ENCODE measurements at regions not wholly inside any gene's neighbourhood (a gene's known extent, or its start where the extent isn't known, plus 50 kb on each side); places are given as distances from the start of the nearest gene placed in this dataset.
"Not testable (repeated sequence)": the region's sequence is repeated elsewhere in the genome, so short reads cannot be mapped to it uniquely, and the experiment has no call there.

- no peak for DNase-seq (ENCODE audit: low read depth in 2 of 2)
These were observed 641.9 kb upstream of the TBX3 start for GRCh38 chr12:115325858-115326257.

- DNase-seq (ENCODE audit: low read depth in 2 of 2): no peak
These were observed 641.1 kb upstream of the TBX3 start for GRCh38 chr12:115324949-115325593.

- no peak for DNase-seq (ENCODE audit: low read depth in 2 of 2)
These were observed 639.4 kb upstream of the TBX3 start for GRCh38 chr12:115323223-115323905.

GRCh38 chr12:115322275-115322674, 638.3 kb upstream of the TBX3 start:
- no peak for DNase-seq (ENCODE audit: low read depth in 2 of 2)

- DNase-seq (ENCODE audit: low read depth in 2 of 2): no peak
These were observed 637.0 kb upstream of the TBX3 start for GRCh38 chr12:115320967-115321366.

GRCh38 chr12:115320451-115320850, 636.5 kb upstream of the TBX3 start:
- DNase-seq (ENCODE audit: low read depth in 2 of 2): no peak

GRCh38 chr12:115319446-115320040, 635.6 kb upstream of the TBX3 start:
- no peak for DNase-seq (ENCODE audit: low read depth in 2 of 2)

- DNase-seq (ENCODE audit: low read depth in 2 of 2): no peak
These were observed 630.0 kb upstream of the TBX3 start for GRCh38 chr12:115313929-115314328.

- DNase-seq (ENCODE audit: low read depth in 2 of 2): no peak
These were observed 628.9 kb upstream of the TBX3 start for GRCh38 chr12:115312901-115313300.

- no peak for DNase-seq (ENCODE audit: low read depth in 2 of 2)
These were observed 627.9 kb upstream of the TBX3 start for GRCh38 chr12:115311875-115312274.

GRCh38 chr12:115308918-115309317, 624.9 kb upstream of the TBX3 start:
- DNase-seq (ENCODE audit: low read depth in 2 of 2): no peak

GRCh38 chr12:115306380-115306779, 622.4 kb upstream of the TBX3 start:
- DNase-seq (ENCODE audit: low read depth in 2 of 2): no peak

GRCh38 chr12:115305867-115306266, 621.9 kb upstream of the TBX3 start:
- DNase-seq (ENCODE audit: low read depth in 2 of 2): no peak

GRCh38 chr12:115305275-115305674, 621.3 kb upstream of the TBX3 start:
- DNase-seq (ENCODE audit: low read depth in 2 of 2): no peak

GRCh38 chr12:115303723-115304309, 619.8 kb upstream of the TBX3 start:
- DNase-seq (ENCODE audit: low read depth in 2 of 2): no peak

- DNase-seq (ENCODE audit: low read depth in 2 of 2): no peak
These were observed 613.5 kb upstream of the TBX3 start for GRCh38 chr12:115297445-115297844.

GRCh38 chr12:115296613-115297198, 612.7 kb upstream of the TBX3 start:
- no peak for DNase-seq (ENCODE audit: low read depth in 2 of 2)

- no peak for DNase-seq (ENCODE audit: low read depth in 2 of 2)
These were observed 611.9 kb upstream of the TBX3 start for GRCh38 chr12:115295886-115296285.

- no peak for DNase-seq (ENCODE audit: low read depth in 2 of 2)
These were observed 610.6 kb upstream of the TBX3 start for GRCh38 chr12:115294453-115295133.

- DNase-seq (ENCODE audit: low read depth in 2 of 2): not testable (repeated sequence)
These were observed 601.5 kb upstream of the TBX3 start for GRCh38 chr12:115285429-115285828.

- DNase-seq (ENCODE audit: low read depth in 2 of 2): no peak
These were observed 589.5 kb upstream of the TBX3 start for GRCh38 chr12:115273456-115273855.

GRCh38 chr12:115268451-115268850, 584.5 kb upstream of the TBX3 start:
- no peak for DNase-seq (ENCODE audit: low read depth in 2 of 2)
